SK-N-SH treated with all-trans-retinoic acid at 6 μM for 48 hours (cell line): ENCODE measurements at regions not wholly inside any gene's neighbourhood (a gene's known extent, or its start where the extent isn't known, plus 50 kb on each side); places are given as distances from the start of the nearest gene placed in this dataset.

Source experiments
- ATAC-seq: fragments of 200-7000 bp; cut with Tn5 transposase; 3 replicates; pipeline ENCODE4 v1.9.1; 2020; ENCODE audit warnings: mild to moderate bottlenecking, moderate library complexity
- ARNTL ChIP-seq: fragments of 450-650 bp; formaldehyde crosslinking; IDR thresholded peaks from 2 replicates; pipeline ENCODE4 v1.5.0; 2020; ENCODE audit warnings: low read depth, mild to moderate bottlenecking, moderate library complexity, borderline replicate concordance
- GLIS3 ChIP-seq: fragments of 250-450 bp; sonication (Bioruptor Pico); IDR thresholded peaks from 2 replicates; pipeline ENCODE4 v1.5.0; 2020; ENCODE audit warnings: mild to moderate bottlenecking, moderate library complexity
- ISL1 ChIP-seq: fragments of 250-450 bp; sonication (Bioruptor Pico); IDR thresholded peaks from 2 replicates; pipeline ENCODE4 v2.1.2; 2022; ENCODE audit warnings: mild to moderate bottlenecking, moderate library complexity
- OSR1 ChIP-seq: fragments of 250-450 bp; sonication (Bioruptor Pico); IDR thresholded peaks from 2 replicates; pipeline ENCODE4 v1.8.0; 2022; ENCODE audit warnings: moderate library complexity, mild to moderate bottlenecking, inconsistent platforms
- PPARA ChIP-seq: fragments of 250-450 bp; sonication (Bioruptor Pico); IDR thresholded peaks from 2 replicates; pipeline ENCODE4 v1.5.0; 2020; ENCODE audit warnings: mild to moderate bottlenecking, borderline replicate concordance
- RARB ChIP-seq: fragments of 250-450 bp; sonication (Bioruptor Pico); IDR thresholded peaks from 2 replicates; pipeline ENCODE4 v1.8.0; 2021; ENCODE audit warnings: mild to moderate bottlenecking, moderate library complexity
- SNAI2 ChIP-seq: fragments of 250-450 bp; sonication (Bioruptor Pico); IDR thresholded peaks from 2 replicates; pipeline ENCODE4 v1.5.0; 2020; ENCODE audit warnings: mild to moderate bottlenecking, moderate library complexity
- TCF4 ChIP-seq: fragments of 250-450 bp; sonication (Bioruptor Pico); IDR thresholded peaks from 2 replicates; pipeline ENCODE4 v1.8.0; 2021; ENCODE audit warnings: mild to moderate bottlenecking, moderate library complexity, borderline replicate concordance
- TOX ChIP-seq: fragments of 250-450 bp; sonication (Bioruptor Pico); IDR thresholded peaks from 2 replicates; pipeline ENCODE4 v1.8.0; 2021; ENCODE audit warnings: mild to moderate bottlenecking, moderate library complexity, borderline replicate concordance
- ZC3H10 ChIP-seq: fragments of 250-450 bp; sonication (Bioruptor Pico); IDR thresholded peaks from 2 replicates; pipeline ENCODE4 v1.5.1; 2021; ENCODE audit warnings: mild to moderate bottlenecking, moderate library complexity
- ZFP3 ChIP-seq: fragments of 250-450 bp; sonication (Bioruptor Pico); IDR thresholded peaks from 2 replicates; pipeline ENCODE4 v1.5.0; 2020; ENCODE audit warnings: mild to moderate bottlenecking, moderate library complexity
- ZFP30 ChIP-seq: fragments of 450-650 bp; formaldehyde crosslinking; IDR thresholded peaks from 2 replicates; pipeline ENCODE4 v1.5.0; 2022; ENCODE audit warnings: mild to moderate bottlenecking, moderate library complexity
- ZNF70 ChIP-seq: fragments of 450-650 bp; formaldehyde crosslinking; IDR thresholded peaks from 2 replicates; pipeline ENCODE4 v1.5.0; 2020; ENCODE audit warnings: mild to moderate bottlenecking, moderate library complexity
- TF ChIP-seq, protein P1 (sequence below): fragments of 250-450 bp; sonication (Bioruptor Pico); IDR thresholded peaks from 2 replicates; pipeline ENCODE4 v1.8.0; 2020; ENCODE audit warnings: mild to moderate bottlenecking, moderate library complexity, borderline replicate concordance
- TF ChIP-seq, protein P2 (sequence below): fragments of 250-450 bp; sonication (Bioruptor Pico); IDR thresholded peaks from 2 replicates; pipeline ENCODE4 v1.5.0; 2020; ENCODE audit warnings: mild to moderate bottlenecking, moderate library complexity
- TF ChIP-seq, protein P3 (sequence below): fragments of 250-450 bp; sonication (Bioruptor Pico); IDR thresholded peaks from 2 replicates; pipeline ENCODE4 v1.5.1; 2020; ENCODE audit warnings: low read depth, mild to moderate bottlenecking, moderate library complexity
- TF ChIP-seq, protein P4 (sequence below): fragments of 250-450 bp; sonication (Bioruptor Pico); IDR thresholded peaks from 2 replicates; pipeline ENCODE4 v1.8.0; 2021; ENCODE audit warnings: low read depth, mild to moderate bottlenecking, moderate library complexity, borderline replicate concordance
- TF ChIP-seq, protein P5 (sequence below): fragments of 250-450 bp; sonication (Bioruptor Pico); IDR thresholded peaks from 2 replicates; pipeline ENCODE4 v1.5.1; 2021; ENCODE audit warnings: mild to moderate bottlenecking, moderate library complexity

DNA sequence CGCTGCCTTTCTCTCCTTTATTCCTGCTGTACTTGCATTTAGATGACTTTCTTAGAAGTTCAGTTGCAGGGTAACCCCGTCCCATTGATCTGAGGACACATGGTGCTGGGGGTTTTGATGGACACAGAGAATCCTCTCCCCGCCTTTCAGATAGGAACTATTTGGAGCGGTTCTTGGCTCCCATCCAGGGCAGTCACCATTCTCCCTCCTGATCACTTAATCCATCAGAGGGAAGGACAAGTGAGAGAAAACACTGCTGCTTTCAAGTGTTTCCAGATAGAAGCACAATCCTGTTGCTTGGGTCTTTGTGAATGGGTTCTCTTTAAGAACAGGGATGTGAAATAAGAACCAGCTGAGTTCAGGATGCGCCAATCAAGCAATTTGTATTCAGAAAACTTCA lies 85.2 kb downstream of the IRX1 start:
- no peak for ATAC-seq
- no peak for TF ChIP-seq ZNF70
- TF ChIP-seq, all 23 proteins: peak for 0

DNA sequence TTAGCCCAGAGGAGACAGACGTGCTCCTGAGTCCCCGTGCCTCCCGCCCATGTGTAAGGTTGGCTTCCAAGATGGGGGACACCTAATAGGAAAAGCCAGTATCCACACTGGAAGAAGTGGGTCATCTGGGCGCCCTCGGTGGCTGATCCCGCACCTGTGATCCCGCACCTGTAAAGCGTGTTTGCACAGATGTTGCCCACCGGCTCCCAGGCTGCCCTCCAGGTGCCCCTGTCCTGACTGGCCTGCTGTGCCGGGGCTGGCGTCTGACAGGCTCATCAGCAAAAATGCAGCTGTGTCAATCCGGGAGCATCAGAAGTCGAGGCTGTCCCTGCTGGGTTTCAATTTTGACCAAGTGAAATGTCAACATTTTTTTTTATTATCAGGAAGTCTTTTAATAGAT lies 88.5 kb downstream of the IRX1 start:
- no peak for ATAC-seq
- TF ChIP-seq ISL1: no peak
- TF ChIP-seq, protein P1, sequence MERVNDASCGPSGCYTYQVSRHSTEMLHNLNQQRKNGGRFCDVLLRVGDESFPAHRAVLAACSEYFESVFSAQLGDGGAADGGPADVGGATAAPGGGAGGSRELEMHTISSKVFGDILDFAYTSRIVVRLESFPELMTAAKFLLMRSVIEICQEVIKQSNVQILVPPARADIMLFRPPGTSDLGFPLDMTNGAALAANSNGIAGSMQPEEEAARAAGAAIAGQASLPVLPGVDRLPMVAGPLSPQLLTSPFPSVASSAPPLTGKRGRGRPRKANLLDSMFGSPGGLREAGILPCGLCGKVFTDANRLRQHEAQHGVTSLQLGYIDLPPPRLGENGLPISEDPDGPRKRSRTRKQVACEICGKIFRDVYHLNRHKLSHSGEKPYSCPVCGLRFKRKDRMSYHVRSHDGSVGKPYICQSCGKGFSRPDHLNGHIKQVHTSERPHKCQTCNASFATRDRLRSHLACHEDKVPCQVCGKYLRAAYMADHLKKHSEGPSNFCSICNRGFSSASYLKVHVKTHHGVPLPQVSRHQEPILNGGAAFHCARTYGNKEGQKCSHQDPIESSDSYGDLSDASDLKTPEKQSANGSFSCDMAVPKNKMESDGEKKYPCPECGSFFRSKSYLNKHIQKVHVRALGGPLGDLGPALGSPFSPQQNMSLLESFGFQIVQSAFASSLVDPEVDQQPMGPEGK (CRISPR knock-in tag): no peak
- TF ChIP-seq, protein P2, sequence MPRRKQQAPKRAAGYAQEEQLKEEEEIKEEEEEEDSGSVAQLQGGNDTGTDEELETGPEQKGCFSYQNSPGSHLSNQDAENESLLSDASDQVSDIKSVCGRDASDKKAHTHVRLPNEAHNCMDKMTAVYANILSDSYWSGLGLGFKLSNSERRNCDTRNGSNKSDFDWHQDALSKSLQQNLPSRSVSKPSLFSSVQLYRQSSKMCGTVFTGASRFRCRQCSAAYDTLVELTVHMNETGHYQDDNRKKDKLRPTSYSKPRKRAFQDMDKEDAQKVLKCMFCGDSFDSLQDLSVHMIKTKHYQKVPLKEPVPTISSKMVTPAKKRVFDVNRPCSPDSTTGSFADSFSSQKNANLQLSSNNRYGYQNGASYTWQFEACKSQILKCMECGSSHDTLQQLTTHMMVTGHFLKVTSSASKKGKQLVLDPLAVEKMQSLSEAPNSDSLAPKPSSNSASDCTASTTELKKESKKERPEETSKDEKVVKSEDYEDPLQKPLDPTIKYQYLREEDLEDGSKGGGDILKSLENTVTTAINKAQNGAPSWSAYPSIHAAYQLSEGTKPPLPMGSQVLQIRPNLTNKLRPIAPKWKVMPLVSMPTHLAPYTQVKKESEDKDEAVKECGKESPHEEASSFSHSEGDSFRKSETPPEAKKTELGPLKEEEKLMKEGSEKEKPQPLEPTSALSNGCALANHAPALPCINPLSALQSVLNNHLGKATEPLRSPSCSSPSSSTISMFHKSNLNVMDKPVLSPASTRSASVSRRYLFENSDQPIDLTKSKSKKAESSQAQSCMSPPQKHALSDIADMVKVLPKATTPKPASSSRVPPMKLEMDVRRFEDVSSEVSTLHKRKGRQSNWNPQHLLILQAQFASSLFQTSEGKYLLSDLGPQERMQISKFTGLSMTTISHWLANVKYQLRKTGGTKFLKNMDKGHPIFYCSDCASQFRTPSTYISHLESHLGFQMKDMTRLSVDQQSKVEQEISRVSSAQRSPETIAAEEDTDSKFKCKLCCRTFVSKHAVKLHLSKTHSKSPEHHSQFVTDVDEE (CRISPR knock-in tag): no peak
- no peak for TF ChIP-seq TCF4 (CRISPR knock-in tag)
- TF ChIP-seq RARB (CRISPR knock-in tag): no peak
- no peak for TF ChIP-seq OSR1 (CRISPR knock-in tag)
- no peak for TF ChIP-seq TOX (CRISPR knock-in tag)
- TF ChIP-seq ZNF70: no peak
- TF ChIP-seq, protein P3, sequence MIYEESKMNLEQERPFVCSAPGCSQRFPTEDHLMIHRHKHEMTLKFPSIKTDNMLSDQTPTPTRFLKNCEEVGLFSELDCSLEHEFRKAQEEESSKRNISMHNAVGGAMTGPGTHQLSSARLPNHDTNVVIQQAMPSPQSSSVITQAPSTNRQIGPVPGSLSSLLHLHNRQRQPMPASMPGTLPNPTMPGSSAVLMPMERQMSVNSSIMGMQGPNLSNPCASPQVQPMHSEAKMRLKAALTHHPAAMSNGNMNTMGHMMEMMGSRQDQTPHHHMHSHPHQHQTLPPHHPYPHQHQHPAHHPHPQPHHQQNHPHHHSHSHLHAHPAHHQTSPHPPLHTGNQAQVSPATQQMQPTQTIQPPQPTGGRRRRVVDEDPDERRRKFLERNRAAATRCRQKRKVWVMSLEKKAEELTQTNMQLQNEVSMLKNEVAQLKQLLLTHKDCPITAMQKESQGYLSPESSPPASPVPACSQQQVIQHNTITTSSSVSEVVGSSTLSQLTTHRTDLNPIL: no peak
- TF ChIP-seq, protein P4, sequence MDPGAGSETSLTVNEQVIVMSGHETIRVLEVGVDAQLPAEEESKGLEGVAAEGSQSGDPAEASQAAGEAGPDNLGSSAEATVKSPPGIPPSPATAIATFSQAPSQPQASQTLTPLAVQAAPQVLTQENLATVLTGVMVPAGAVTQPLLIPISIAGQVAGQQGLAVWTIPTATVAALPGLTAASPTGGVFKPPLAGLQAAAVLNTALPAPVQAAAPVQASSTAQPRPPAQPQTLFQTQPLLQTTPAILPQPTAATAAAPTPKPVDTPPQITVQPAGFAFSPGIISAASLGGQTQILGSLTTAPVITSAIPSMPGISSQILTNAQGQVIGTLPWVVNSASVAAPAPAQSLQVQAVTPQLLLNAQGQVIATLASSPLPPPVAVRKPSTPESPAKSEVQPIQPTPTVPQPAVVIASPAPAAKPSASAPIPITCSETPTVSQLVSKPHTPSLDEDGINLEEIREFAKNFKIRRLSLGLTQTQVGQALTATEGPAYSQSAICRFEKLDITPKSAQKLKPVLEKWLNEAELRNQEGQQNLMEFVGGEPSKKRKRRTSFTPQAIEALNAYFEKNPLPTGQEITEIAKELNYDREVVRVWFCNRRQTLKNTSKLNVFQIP (CRISPR knock-in tag): no peak
- TF ChIP-seq ZFP3 (CRISPR knock-in tag): no peak
- no peak for TF ChIP-seq ZFP30 (CRISPR knock-in tag)
- no peak for TF ChIP-seq ARNTL (CRISPR knock-in tag)
- TF ChIP-seq ZC3H10 (CRISPR knock-in tag): no peak
- TF ChIP-seq SNAI2 (CRISPR knock-in tag): no peak
- TF ChIP-seq, protein P5, sequence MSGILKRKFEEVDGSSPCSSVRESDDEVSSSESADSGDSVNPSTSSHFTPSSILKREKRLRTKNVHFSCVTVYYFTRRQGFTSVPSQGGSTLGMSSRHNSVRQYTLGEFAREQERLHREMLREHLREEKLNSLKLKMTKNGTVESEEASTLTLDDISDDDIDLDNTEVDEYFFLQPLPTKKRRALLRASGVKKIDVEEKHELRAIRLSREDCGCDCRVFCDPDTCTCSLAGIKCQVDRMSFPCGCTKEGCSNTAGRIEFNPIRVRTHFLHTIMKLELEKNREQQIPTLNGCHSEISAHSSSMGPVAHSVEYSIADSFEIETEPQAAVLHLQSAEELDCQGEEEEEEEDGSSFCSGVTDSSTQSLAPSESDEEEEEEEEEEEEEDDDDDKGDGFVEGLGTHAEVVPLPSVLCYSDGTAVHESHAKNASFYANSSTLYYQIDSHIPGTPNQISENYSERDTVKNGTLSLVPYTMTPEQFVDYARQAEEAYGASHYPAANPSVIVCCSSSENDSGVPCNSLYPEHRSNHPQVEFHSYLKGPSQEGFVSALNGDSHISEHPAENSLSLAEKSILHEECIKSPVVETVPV (CRISPR knock-in tag): no peak
- no peak for TF ChIP-seq GLIS3
- TF ChIP-seq PPARA (CRISPR knock-in tag): no peak

DNA sequence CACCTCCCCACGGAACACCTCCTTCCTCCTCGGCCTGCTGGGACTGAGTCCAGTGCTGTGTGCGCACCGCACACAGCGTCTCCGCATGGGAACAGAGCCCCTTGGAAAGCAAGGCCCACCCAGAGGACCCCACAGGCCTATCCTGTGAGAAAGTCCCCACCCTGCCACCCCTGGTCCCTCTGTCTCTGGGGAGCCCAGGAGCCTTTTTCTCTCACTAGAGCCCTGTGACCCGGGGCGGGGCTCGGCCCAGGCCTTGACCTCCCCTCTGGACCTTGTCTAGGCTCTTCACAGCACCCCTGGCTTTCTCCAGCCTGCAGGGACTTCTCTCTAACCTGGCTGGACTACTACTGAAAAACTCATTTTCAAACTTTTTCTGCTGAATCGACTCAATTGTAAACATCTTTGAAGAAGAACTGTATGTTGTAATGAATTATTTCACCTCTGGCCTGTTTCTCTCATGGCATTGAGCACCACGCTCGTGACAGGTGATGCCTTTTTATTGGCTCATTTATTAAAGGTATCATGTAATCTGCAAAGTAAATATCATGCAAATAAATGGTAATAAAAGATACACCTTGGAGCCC lies 89.2 kb downstream of the IRX1 start:
- ATAC-seq: no peak
- TF ChIP-seq, protein P4 (CRISPR knock-in tag): no peak
- TF ChIP-seq, protein P3: no peak
- TF ChIP-seq, protein P2 (CRISPR knock-in tag): no peak
- TF ChIP-seq, protein P5 (CRISPR knock-in tag): no peak
- TF ChIP-seq TOX (CRISPR knock-in tag): no peak
